GM12874 (cell line): ENCODE measurements at regions not wholly inside any gene's neighbourhood (a gene's known extent, or its start where the extent isn't known, plus 50 kb on each side); places are given as distances from the start of the nearest gene placed in this dataset.

Experiments
- TF ChIP-seq, protein P1 (sequence below): IDR thresholded peaks from 2 replicates; pipeline ENCODE4 v1.5.1; 2011; ENCODE audit warnings: low read depth, mild to moderate bottlenecking, control low read depth, low read length, moderate library complexity; ENCODE audit not compliant: insufficient read depth

DNA sequence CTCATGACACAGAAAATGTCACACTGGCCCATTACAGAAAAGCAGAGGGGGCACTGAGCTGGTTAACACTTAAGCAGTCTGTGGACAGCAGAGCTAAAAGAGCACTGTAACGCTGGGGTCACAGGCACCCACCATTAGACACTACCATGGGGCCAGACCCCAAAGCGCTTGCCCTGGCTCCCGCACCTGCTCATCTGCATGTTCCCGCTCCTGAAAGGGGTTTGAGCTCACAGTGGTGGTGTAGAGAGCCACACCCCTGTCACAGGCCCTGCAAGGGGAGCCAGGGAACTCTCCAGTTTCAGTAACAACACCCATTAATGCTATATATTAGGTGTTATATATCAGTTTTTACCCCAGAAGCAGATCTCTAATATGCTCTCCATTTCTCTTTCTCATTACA is 187.0 kb downstream of the ANKRD50 start:
- TF ChIP-seq, protein P1, sequence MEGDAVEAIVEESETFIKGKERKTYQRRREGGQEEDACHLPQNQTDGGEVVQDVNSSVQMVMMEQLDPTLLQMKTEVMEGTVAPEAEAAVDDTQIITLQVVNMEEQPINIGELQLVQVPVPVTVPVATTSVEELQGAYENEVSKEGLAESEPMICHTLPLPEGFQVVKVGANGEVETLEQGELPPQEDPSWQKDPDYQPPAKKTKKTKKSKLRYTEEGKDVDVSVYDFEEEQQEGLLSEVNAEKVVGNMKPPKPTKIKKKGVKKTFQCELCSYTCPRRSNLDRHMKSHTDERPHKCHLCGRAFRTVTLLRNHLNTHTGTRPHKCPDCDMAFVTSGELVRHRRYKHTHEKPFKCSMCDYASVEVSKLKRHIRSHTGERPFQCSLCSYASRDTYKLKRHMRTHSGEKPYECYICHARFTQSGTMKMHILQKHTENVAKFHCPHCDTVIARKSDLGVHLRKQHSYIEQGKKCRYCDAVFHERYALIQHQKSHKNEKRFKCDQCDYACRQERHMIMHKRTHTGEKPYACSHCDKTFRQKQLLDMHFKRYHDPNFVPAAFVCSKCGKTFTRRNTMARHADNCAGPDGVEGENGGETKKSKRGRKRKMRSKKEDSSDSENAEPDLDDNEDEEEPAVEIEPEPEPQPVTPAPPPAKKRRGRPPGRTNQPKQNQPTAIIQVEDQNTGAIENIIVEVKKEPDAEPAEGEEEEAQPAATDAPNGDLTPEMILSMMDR: no peak

DNA sequence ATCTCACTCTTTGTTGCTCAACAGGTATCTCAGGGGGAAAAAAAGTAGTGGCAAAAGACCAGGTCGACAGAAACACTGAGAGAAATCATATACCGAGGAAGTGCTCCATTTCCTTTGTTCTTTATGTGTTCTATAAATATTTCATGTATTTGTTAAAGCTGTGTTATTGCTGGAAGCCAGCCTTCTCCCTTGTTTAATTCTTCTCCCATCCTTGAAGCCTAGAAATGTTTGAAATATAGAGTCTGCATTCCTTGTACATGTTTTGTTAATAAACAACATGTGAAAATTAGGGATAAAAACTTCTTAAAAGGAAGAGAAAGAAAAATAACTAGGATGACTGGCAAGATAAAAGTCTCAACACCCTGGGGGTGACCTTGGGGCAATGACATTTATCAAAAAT is 186.2 kb downstream of the ANKRD50 start:
- TF ChIP-seq, protein P1: no peak

DNA sequence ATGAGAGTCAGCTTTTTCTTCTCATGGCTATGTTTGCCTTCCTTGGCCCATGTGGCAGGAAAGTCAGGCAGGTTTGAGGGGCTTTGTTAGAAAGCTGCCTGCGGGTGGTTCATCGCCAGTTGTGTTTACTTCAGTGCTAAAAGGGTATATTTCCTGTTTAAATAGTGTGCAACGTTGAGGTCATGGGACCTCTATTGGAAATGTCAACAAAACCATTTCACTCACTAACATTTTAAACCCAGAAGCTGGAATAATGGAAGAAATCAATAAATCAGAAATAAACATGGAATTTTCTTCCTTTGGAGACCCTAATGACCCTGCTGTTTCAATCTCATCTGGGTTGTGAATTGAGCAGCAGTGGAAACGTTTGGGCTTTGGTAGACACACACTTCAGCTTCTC is 185.8 kb downstream of the ANKRD50 start:
- TF ChIP-seq, protein P1: no peak

DNA sequence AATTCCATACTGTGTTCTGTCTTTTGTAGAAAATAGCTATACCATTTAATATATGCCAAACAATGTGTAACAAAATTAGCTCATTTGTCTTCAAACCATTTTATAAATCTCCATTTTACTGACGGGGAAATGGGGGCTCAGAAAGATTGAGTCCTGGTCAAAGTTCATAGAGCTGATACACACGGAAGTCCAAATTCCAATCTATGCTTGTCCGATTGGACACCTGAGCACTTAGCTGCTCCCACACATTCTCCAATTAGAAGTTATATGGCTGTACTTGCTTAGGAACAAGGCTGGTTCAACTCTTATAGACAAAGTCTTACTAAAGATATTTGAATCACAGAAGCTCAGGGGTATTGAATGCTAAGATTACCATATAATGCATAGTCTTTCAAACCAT is 185.2 kb downstream of the ANKRD50 start:
- TF ChIP-seq, protein P1: no peak

DNA sequence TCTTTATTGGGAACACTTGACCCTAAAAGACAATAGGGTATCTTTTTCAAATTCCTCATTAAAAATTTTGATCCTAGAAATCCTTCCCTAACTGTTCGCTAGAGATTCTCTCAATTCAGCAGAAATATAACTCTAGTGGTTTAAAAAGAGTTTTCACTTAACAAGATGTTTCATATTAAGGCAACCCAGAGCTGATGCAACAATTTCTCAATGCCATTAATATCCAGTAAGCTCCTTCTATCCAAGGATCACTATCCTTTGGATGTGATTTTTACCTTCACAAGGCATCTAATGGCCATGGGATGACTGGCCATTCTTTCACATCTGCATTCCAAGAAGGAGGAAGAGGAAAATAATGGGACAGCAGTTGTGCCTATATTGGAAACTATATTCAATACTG is 183.4 kb downstream of the ANKRD50 start:
- TF ChIP-seq, protein P1: no peak

DNA sequence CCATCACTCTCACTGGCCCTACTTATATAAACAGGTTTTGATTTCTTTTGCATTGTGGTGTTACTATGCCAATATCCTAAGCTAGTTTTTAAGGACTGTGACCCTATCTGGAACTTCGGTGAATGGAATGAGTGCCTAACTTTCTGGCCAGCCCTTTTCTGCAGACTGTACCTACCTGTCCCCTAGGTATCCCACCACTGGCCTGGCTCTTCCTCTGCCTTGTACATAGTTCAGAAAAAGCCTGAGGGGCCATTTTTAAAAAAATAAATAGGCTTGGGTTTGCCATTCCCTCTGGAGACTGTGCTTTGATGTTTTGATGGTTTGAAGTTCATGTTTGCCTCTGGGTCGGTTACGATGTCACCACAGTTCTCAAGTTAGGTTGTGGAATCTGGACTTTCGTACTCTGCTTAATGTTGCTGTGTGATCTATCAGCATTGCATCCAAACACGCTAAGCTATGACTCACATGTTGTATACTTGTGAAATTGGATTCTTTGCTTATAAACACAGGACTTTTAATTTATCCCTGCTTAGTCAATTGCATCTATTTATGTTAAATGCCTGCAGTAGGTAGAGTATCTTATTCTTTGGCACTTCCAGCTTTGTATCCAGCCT is 182.0 kb downstream of the ANKRD50 start:
- TF ChIP-seq, protein P1: no peak

DNA sequence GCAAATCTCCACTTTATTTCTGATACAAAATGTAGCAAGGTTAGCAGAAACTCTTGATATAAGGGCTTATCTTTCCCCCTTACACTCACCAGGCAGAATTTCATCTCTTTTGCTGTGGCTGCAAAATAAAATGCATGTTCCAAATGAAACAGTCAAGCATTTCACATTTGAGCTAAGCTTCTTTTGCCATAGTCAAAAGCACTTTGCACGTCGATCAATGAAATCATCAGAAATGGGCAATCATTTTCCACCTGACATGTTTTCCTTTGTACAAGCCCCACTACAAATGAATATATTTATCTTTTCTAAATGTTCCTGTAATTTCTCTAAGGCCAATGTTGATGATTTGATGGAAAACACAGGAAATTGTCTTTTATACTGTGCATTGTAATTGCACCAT is 178.4 kb downstream of the ANKRD50 start:
- TF ChIP-seq, protein P1: no peak
